Mesothelial cell of epicardium (in vitro differentiated cells): ENCODE measurements at regions not wholly inside any gene's neighbourhood (a gene's known extent, or its start where the extent isn't known, plus 50 kb on each side); places are given as distances from the start of the nearest gene placed in this dataset.

ENCODE experiments used
- DNase-seq, 2 experiments: peaks; one replicate each; pipeline ENCODE4 v3.0.0; 2021; ENCODE audit warnings: low spot score in 2 of 2; ENCODE audit not compliant: unreplicated experiment in 2 of 2
- H3K27ac Mint-ChIP-seq: 2 replicates; pipeline ENCODE4 v1.8.0; 2021; ENCODE audit warnings: mixed read lengths
- H3K27me3 Mint-ChIP-seq: 2 replicates; pipeline ENCODE4 v1.8.0; 2021; ENCODE audit warnings: low read depth, mixed read lengths
- H3K36me3 Mint-ChIP-seq: 2 replicates; pipeline ENCODE4 v1.8.0; 2021; ENCODE audit warnings: mixed read lengths
- H3K4me1 Mint-ChIP-seq: 2 replicates; pipeline ENCODE4 v1.8.0; 2021; ENCODE audit warnings: mixed read lengths
- H3K4me3 Mint-ChIP-seq: 2 replicates; pipeline ENCODE4 v1.8.0; 2021; ENCODE audit warnings: mild to moderate bottlenecking, moderate library complexity, mixed read lengths
- H3K9me3 Mint-ChIP-seq: 2 replicates; pipeline ENCODE4 v1.8.0; 2021; ENCODE audit warnings: mixed read lengths
- TF ChIP-seq, protein P1 (sequence below): fragments of 200-600 bp; sonication (generic); IDR thresholded peaks from one replicate; pipeline ENCODE4 v1.5.0; 2021; ENCODE audit warnings: antibody characterized with exemption; ENCODE audit not compliant: unreplicated experiment

DNA sequence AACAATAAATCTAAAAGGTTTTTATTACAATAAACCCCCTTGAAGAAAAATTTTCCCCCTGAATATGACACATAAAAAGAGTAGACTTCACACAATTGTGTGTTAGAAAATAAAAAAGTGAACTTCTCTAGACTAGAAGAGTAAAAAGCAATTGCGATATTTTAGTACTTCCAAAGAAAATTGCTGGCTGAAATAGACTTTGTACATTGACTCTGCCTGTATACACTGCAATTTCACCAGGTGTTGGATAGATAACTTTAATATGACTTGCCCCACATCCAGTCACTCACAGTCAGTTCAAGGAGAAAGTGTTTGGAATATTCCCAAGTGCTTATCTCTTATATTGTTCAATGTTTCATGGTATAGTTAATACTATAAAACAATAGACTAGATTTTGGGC is 1780.1 kb upstream of the PCDH20 start:
- H3K9me3 Mint-ChIP-seq, result no peaks in the 10 kb centered on the region
- H3K27me3 Mint-ChIP-seq, result no peaks in the 10 kb centered on the region
- H3K36me3 Mint-ChIP-seq, result no peaks in the 10 kb centered on the region
- H3K27ac Mint-ChIP-seq, result no peak overlapping the region
- peaks cover 2% of the 10 kb centered on the region for H3K4me1 Mint-ChIP-seq
- TF ChIP-seq, protein P1, sequence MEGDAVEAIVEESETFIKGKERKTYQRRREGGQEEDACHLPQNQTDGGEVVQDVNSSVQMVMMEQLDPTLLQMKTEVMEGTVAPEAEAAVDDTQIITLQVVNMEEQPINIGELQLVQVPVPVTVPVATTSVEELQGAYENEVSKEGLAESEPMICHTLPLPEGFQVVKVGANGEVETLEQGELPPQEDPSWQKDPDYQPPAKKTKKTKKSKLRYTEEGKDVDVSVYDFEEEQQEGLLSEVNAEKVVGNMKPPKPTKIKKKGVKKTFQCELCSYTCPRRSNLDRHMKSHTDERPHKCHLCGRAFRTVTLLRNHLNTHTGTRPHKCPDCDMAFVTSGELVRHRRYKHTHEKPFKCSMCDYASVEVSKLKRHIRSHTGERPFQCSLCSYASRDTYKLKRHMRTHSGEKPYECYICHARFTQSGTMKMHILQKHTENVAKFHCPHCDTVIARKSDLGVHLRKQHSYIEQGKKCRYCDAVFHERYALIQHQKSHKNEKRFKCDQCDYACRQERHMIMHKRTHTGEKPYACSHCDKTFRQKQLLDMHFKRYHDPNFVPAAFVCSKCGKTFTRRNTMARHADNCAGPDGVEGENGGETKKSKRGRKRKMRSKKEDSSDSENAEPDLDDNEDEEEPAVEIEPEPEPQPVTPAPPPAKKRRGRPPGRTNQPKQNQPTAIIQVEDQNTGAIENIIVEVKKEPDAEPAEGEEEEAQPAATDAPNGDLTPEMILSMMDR, result no peak
- H3K4me3 Mint-ChIP-seq, result no peak overlapping the region
- no peak for DNase-seq

DNA sequence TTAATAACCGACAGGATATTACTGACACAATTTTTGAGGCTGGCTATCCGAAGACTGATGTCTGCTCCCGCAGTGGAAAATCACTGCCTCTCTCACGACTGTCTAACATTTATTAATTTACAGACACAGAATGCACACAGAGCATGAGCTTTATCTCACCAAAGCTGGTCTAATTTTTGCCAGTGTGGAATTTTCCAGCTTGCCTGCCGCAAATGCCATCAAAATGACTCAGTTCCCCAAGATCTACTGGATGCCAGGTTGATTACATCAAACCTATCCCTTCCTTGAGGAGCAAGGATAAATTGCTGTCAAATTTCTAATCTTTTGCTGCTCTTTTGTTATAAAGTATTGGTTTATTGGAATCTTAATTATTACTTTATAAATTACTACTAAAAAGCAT is 1775.1 kb upstream of the PCDH20 start:
- TF ChIP-seq, protein P1, result no peak
- no peak overlapping the region for H3K27ac Mint-ChIP-seq
- H3K4me3 Mint-ChIP-seq, result no peak overlapping the region
- no peaks in the 10 kb centered on the region for H3K36me3 Mint-ChIP-seq
- H3K9me3 Mint-ChIP-seq, result no peaks in the 10 kb centered on the region
- H3K27me3 Mint-ChIP-seq, result no peaks in the 10 kb centered on the region
- no peak for DNase-seq
- peaks cover 12% of the 10 kb centered on the region for H3K4me1 Mint-ChIP-seq

DNA sequence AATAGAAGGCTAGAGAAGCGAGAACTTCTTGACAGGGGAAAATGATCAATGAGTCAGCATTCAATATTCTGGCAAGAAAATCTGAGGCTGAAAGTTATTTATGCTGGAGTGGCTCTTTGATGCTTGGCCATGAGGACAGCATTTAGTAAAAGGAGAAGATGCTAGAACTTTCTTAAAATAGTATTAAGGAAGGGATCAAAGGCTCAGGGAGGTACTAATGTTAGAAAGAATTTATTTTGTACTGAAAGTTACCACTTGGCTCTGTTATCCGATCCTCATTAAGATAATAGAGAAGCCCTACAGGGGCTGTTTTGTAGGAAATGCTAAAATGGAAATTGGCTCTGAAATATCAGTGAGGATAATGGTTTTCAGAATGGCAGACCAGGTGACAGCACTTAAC is 1774.6 kb upstream of the PCDH20 start:
- TF ChIP-seq, protein P1, result no peak
- Mint-ChIP-seq H3K36me3 (no peaks in the 10 kb centered on the region), H3K9me3 (no peaks in the 10 kb centered on the region), H3K4me3 (no peak overlapping the region), H3K27ac (no peak overlapping the region), H3K27me3 (no peaks in the 10 kb centered on the region), H3K4me1 (peaks cover 12% of the 10 kb centered on the region)
- DNase-seq, result no peak

DNA sequence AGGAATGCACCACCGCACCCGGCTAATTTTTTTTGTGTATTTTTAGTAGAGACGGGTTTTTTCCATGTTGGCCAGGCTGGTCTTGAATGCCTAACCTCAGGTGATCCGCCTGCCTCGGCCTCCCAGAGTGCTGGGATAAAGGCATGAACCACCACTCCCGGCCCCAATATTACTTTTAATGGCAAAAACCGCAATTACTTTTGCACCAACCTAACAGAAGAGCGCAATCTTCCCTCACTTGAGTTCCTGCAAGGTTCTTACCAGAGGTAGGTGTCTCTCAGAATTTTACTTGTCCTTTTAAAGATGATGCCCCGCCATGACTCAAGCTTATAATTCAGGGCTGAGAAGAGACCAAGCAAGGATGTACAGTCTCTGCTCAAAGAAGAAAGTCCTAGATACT is 1774.1 kb upstream of the PCDH20 start:
- no peak for DNase-seq
- Mint-ChIP-seq H3K9me3 (no peaks in the 10 kb centered on the region), H3K4me1 (peaks cover 12% of the 10 kb centered on the region), H3K27ac (no peak overlapping the region), H3K36me3 (no peaks in the 10 kb centered on the region), H3K4me3 (no peak overlapping the region), H3K27me3 (no peaks in the 10 kb centered on the region)
- TF ChIP-seq, protein P1, result no peak

DNA sequence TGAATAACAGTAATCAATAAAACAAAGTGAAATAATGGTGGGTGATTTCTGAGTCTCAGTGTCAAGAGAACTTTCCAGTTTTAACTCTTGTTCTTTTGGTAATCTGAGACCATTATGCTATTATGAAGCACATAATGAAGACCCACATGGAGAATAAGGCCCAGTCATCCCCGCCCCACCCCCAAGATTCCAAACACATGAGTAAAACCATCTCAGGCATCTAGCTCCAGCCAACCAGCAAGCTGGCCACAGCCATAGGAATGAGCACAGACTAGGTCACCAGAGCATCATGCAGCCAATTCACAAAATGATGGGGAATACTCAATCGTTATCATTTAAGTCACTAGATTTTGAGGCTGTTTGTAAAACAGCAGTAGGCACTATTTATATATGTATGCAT is 1769.0 kb upstream of the PCDH20 start:
- Mint-ChIP-seq H3K27me3 (no peaks in the 10 kb centered on the region), H3K9me3 (peaks cover 14% of the 10 kb centered on the region), H3K27ac (no peak overlapping the region), H3K4me1 (peaks cover 6% of the 10 kb centered on the region), H3K4me3 (no peak overlapping the region), H3K36me3 (peaks cover 2% of the 10 kb centered on the region)
- TF ChIP-seq, protein P1, result no peak
- DNase-seq, result no peak

DNA sequence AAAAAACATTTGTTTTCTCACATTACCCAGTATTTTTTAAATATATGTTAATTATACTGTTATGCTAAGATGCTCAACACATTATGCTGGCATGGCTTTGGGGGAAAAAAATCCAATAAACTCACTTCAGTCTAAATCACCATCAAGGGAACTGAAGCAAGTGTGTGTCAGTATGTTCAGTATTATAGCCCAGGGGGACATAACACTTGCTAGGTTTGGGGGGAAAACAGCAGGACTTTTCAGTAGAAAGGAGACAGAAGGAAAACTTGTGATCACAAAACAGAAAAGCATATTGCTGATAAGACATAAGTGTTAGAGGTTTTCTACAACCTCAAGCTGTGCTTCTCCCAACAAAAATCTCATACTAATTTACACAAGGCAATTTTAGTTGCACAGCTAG is 1759.9 kb upstream of the PCDH20 start:
- no peak for DNase-seq
- Mint-ChIP-seq H3K9me3 (peaks cover 15% of the 10 kb centered on the region), H3K4me1 (peaks cover 1% of the 10 kb centered on the region), H3K36me3 (no peaks in the 10 kb centered on the region), H3K27me3 (no peaks in the 10 kb centered on the region), H3K27ac (no peak overlapping the region), H3K4me3 (no peak overlapping the region)
- TF ChIP-seq, protein P1, result no peak
